Pancreas (tissue), 10 donors: ENCODE measurements at regions not wholly inside any gene's neighbourhood (a gene's known extent, or its start where the extent isn't known, plus 50 kb on each side); places are given as distances from the start of the nearest gene placed in this dataset.

Experiments used
- ATAC-seq, 4 donors: fragments of 200-7000 bp; cut with Tn5 transposase; one replicate each; pipeline versions ENCODE4 v1.8.0 to v1.9.1; 2020; ENCODE audit warnings: mild to moderate bottlenecking in 4 of 4, moderate library complexity in 4 of 4
- DNase-seq, 6 donors: peaks; one replicate each; pipeline ENCODE4 v3.0.0-alpha.2; 2020
- FAIRE-seq: peaks from 2 replicates; lab custom pipeline; 2012; peaks lifted over from hg19 to GRCh38; lab: Jason Lieb, UNC
- H3K27ac ChIP-seq, 4 donors: fragments of 200-600 bp; sonication (generic); 1 replicate in 3 of 4; 2 replicates in 1 of 4; pipeline versions ENCODE4 v1.5.0 to v1.8.0; 2020
- H3K27me3 ChIP-seq, 4 donors: fragments of 200-600 bp; one replicate each; pipeline ENCODE4 v1.8.0; 2021
- H3K36me3 ChIP-seq, 3 donors: fragments of 200-600 bp; sonication (generic) in 1 of 3; one replicate each; pipeline versions ENCODE4 v1.5.0 to v1.8.0; 2020 to 2021
- H3K4me1 ChIP-seq, 3 donors: fragments of 200-600 bp; one replicate each; pipeline ENCODE4 v1.8.0; 2021
- H3K4me3 ChIP-seq, 4 donors: fragments of 200-600 bp; sonication (generic) in 2 of 4; one replicate each; pipeline versions ENCODE4 v1.5.0 to v1.8.0; 2020 to 2021
- H3K9me3 ChIP-seq, 4 donors: fragments of 200-600 bp; one replicate each; pipeline ENCODE4 v1.8.0; 2021
- CTCF ChIP-seq, 4 donors: fragments of 200-600 bp; sonication (generic) in 3 of 4; IDR thresholded peaks; one replicate each; pipeline versions ENCODE4 v1.5.0 to v1.8.0; 2021; ENCODE audit warnings: antibody characterized with exemption in 4 of 4
- WGBS, 2 donors: extraction: QIAGEN DNeasy Blood & Tissue Kit; methylation state at CpG; one replicate each; pipeline ENCODE4 v1.1.7; 2013; 5-methylcytosine and 5-hydroxymethylcytosine counted together
- intact Hi-C, 3 donors: fragments of 100-400 bp; cut with DNase I; formaldehyde crosslinking; loops; one replicate each; pipeline versions ENCODE4 v1.11.1 to v1.14.2; 2022
- donor health status: healthy with polysubstance abuse.
- donor health status: DM: no; HTN: no; CAD: no; lungs with moderate emphysema.
- donor health status: DM: no; HTN: no; CAD: no.
- donor health status: control.
- donor health status: control.
- donor health status: Bipolar disorder and iron deficiency.
- donor health status: DM: yes; HTN: yes; CAD: no.
- donor health status: DM: no; HTN: no; CAD: no.
- donor health status: DM: no; HTN: no; CAD: no.
- donor health status: DM: yes; HTN: yes; CAD: no.

GRCh38 chr1:37259019-37259418 lies 215.4 kb upstream of the ZC3H12A start:
- no peak for TF ChIP-seq CTCF (IDR thresholded peaks at IDR 0.05)
- no peak for FAIRE-seq
- no peaks in the 10 kb centered on the region for H3K4me1 ChIP-seq

GRCh38 chr1:37261129-37261528 lies 213.3 kb upstream of the ZC3H12A start:
- whole genome bisulfite sequencing, 2 donors, result 42 to 45% methylated on average over 2 of the region's 2 CpGs
- no peak for TF ChIP-seq CTCF (IDR thresholded peaks at IDR 0.05)
- ATAC-seq, result no peak
- no peak overlapping the region for H3K27ac ChIP-seq
- intact Hi-C loops, result no loop called here
- no peaks in the 10 kb centered on the region for H3K36me3 ChIP-seq
- no peak overlapping the region for H3K4me3 ChIP-seq
- FAIRE-seq, result no peak
- no peak for DNase-seq
- H3K27me3 ChIP-seq, result peaks cover 0 to 16% (median 0%) of the 10 kb centered on the region in 4 donors
- no peaks in the 10 kb centered on the region for H3K4me1 ChIP-seq
- H3K9me3 ChIP-seq, result no peaks in the 10 kb centered on the region

More at GRCh38 chr1:37259019-37259418, 215.4 kb upstream of the ZC3H12A start:
- DNase-seq (no peak), ATAC-seq (no peak)
- no peaks in the 10 kb centered on the region for H3K9me3 ChIP-seq
- peaks cover 0 to 16% (median 0%) of the 10 kb centered on the region in 4 donors for H3K27me3 ChIP-seq
- WGBS, 2 donors, result 28 to 32% methylated on average over 2 of the region's 2 CpGs
- H3K36me3 ChIP-seq, result no peaks in the 10 kb centered on the region
- H3K4me3 ChIP-seq, result no peak overlapping the region
- intact Hi-C loops, result no loop called here
- no peak overlapping the region for H3K27ac ChIP-seq

- Histone ChIP-seq H3K27ac (no peak overlapping the region), H3K9me3 (no peaks in the 10 kb centered on the region), H3K27me3 (peaks cover 0 to 14% (median 0%) of the 10 kb centered on the region in 4 donors), H3K4me1 (no peaks in the 10 kb centered on the region), H3K36me3 (no peaks in the 10 kb centered on the region), H3K4me3 (no peak overlapping the region)
- DNase-seq (no peak), ATAC-seq (no peak), FAIRE-seq (no peak)
- intact Hi-C loops, result no loop called here
- no peak for TF ChIP-seq CTCF (IDR thresholded peaks at IDR 0.05)
- WGBS, 2 donors, result 27 to 37% methylated on average over 6 of the region's 6 CpGs
Observed at GRCh38 chr1:37262439-37263170, 211.8 kb upstream of the ZC3H12A start.

GRCh38 chr1:37265156-37265555 lies 209.2 kb upstream of the ZC3H12A start:
- intact Hi-C loops, result no loop called here
- 73 to 76% methylated on average over 3 of the region's 3 CpGs for WGBS, 2 donors

More at GRCh38 chr1:37265156-37265555, 209.2 kb upstream of the ZC3H12A start:
- no peaks in the 10 kb centered on the region for H3K9me3 ChIP-seq
- no peaks in the 10 kb centered on the region for H3K36me3 ChIP-seq
- no peaks in the 10 kb centered on the region for H3K4me1 ChIP-seq
- DNase-seq (no peak), ATAC-seq (no peak), FAIRE-seq (no peak)
- no peak overlapping the region for H3K27ac ChIP-seq
- TF ChIP-seq CTCF (IDR thresholded peaks at IDR 0.05), result no peak
- H3K27me3 ChIP-seq, result no peaks in the 10 kb centered on the region
- no peak overlapping the region for H3K4me3 ChIP-seq
